GM23248 (cell line): ENCODE measurements at regions not wholly inside any gene's neighbourhood (a gene's known extent, or its start where the extent isn't known, plus 50 kb on each side); places are given as distances from the start of the nearest gene placed in this dataset.

Experiments
- DNase-seq: peaks from one replicate; pipeline ENCODE4 v3.0.0-alpha.2; 2015
- H2AFZ ChIP-seq: fragments of 200-600 bp; sonication (generic); 2 replicates; pipeline ENCODE4 v1.6.1; 2016; ENCODE audit warnings: antibody characterized with exemption
- H3F3A ChIP-seq: fragments of 200-600 bp; sonication (generic); 2 replicates; pipeline ENCODE4 v1.6.1; 2016; ENCODE audit warnings: mild to moderate bottlenecking, antibody characterized with exemption, mixed run types; ENCODE audit not compliant: insufficient read depth
- H3K27ac ChIP-seq: fragments of 200-600 bp; sonication (generic); 2 replicates; pipeline ENCODE4 v1.5.1; 2016; ENCODE audit warnings: mild to moderate bottlenecking
- H3K27me3 ChIP-seq: fragments of 200-600 bp; sonication (generic); replicated peaks from 2 replicates; pipeline ENCODE4 v1.6.1; 2016; ENCODE audit warnings: mild to moderate bottlenecking; ENCODE audit not compliant: insufficient read depth
- H3K36me3 ChIP-seq: fragments of 200-600 bp; sonication (generic); 2 replicates; pipeline ENCODE4 v1.6.1; 2016; ENCODE audit warnings: low read depth, mild to moderate bottlenecking
- H3K4me1 ChIP-seq: fragments of 200-600 bp; sonication (generic); 2 replicates; pipeline ENCODE4 v1.6.1; 2016; ENCODE audit warnings: mild to moderate bottlenecking; ENCODE audit not compliant: insufficient read depth
- H3K4me2 ChIP-seq: fragments of 200-600 bp; sonication (generic); one replicate; pipeline ENCODE4 v1.6.1; 2016; ENCODE audit warnings: mild to moderate bottlenecking; ENCODE audit not compliant: unreplicated experiment
- H3K4me3 ChIP-seq: fragments of 200-600 bp; sonication (generic); 2 replicates; pipeline ENCODE4 v1.5.1; 2016; ENCODE audit warnings: mild to moderate bottlenecking
- H3K79me2 ChIP-seq: fragments of 200-600 bp; sonication (generic); 2 replicates; pipeline ENCODE4 v1.6.1; 2016; ENCODE audit warnings: mild to moderate bottlenecking; ENCODE audit not compliant: insufficient read depth
- H3K9ac ChIP-seq: fragments of 200-600 bp; sonication (generic); 2 replicates; pipeline ENCODE4 v1.6.1; 2016; ENCODE audit warnings: mild to moderate bottlenecking
- H3K9me2 ChIP-seq: fragments of 200-600 bp; sonication (generic); 2 replicates; pipeline ENCODE4 v1.6.1; 2016; ENCODE audit warnings: mixed run types, mild to moderate bottlenecking, moderate library complexity; ENCODE audit not compliant: insufficient read depth
- H3K9me3 ChIP-seq: fragments of 200-600 bp; sonication (generic); one replicate; pipeline ENCODE4 v1.6.1; 2017; ENCODE audit warnings: low read depth
- H4K20me1 ChIP-seq: fragments of 200-600 bp; sonication (generic); 2 replicates; pipeline ENCODE4 v1.6.0; 2016; ENCODE audit not compliant: insufficient read depth
- EZH2 ChIP-seq: fragments of 200-600 bp; sonication (generic); IDR thresholded peaks from 2 replicates; pipeline ENCODE4 v1.6.1; 2018; ENCODE audit warnings: antibody characterized with exemption, mild to moderate bottlenecking; ENCODE audit not compliant: insufficient read depth, poor library complexity, severe bottlenecking
- EZH2phosphoT487 ChIP-seq: fragments of 200-600 bp; sonication (generic); IDR thresholded peaks from 2 replicates; pipeline ENCODE4 v1.6.1; 2018; ENCODE audit warnings: antibody characterized with exemption, moderate library complexity, mild to moderate bottlenecking, low read depth; ENCODE audit not compliant: insufficient read depth
- WGBS, 2 experiments: methylation state at CpG; one replicate each; pipeline ENCODE4 v1.1.6; 2015 to 2017; ENCODE audit warnings: low lambda C conversion rate in 2 of 2, low coverage in 1 of 2; ENCODE audit errors: missing lambda C conversion rate in 2 of 2; 5-methylcytosine and 5-hydroxymethylcytosine counted together
- in situ Hi-C: fragments of 300-500 bp; cut with MboI; formaldehyde crosslinking; loops from 2 replicates; pipeline ENCODE4 v1.15.0; 2020

DNA sequence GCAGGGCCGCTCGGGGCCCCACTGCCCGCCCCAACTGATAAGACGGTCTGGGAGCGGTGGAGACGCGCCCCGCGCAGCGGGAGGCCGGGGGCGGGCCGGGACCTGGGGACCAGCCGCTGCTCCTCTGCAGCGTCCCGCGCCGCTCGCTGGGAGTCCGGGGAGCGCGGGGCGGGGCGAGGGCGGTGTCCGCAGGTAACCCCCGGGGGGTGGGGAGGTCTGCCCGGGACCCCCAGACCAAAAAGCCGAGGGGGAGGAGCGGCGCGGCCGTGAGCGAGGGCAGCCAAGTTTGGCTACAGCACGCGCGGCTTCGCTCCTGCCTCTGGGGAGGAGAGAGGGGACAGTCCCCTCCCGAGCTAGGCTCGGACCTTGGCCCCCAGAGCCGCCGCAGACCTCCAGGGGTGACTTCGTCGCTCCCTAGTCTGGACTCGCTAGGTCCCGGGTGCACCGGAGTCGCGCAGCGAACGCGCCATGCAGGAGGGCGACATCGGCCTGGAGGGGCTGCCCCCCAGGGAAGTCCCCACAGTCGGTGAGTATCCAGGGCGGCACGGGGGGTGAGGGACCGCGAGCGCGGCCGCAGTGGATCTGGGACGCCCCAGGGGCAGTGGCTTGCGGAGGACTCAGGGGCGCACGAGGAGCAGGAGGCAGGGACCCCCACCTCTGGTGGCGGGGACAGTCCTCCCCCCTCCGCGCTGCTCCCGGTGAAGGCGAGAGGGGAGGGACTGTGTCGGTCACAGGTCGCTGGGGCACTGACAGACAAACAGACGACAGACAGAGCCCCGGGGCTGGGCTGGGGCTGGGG is 92.3 kb upstream of the ANO1 start:
- no peak overlapping the region for H2AFZ ChIP-seq
- 4% methylated on average over 36 to 64 of the region's 75 CpGs for WGBS, 2 experiments
- H3K9me3 ChIP-seq = no peaks in the 10 kb centered on the region
- H3K4me3 ChIP-seq = no peak overlapping the region
- no peaks in the 10 kb centered on the region for H4K20me1 ChIP-seq
- no peak overlapping the region for H3K9ac ChIP-seq
- no peaks in the 10 kb centered on the region for H3K4me1 ChIP-seq
- H3K36me3 ChIP-seq = no peaks in the 10 kb centered on the region
- peak; percentile 11 for DNase-seq
- no peaks in the 10 kb centered on the region for H3K9me2 ChIP-seq
- no peak overlapping the region for H3K4me2 ChIP-seq
- peaks cover 67% of the 10 kb centered on the region for H3K27me3 ChIP-seq
- in situ Hi-C loops = no loop called here
- no peak overlapping the region for H3K27ac ChIP-seq
- H3F3A ChIP-seq = no peaks in the 10 kb centered on the region
- TF ChIP-seq EZH2phosphoT487 = no peak
- TF ChIP-seq EZH2 = peak; percentile 59
- H3K79me2 ChIP-seq = no peaks in the 10 kb centered on the region

GRCh38 chr11:69986440-69986787 is 91.7 kb upstream of the ANO1 start:
- in situ Hi-C loops = no loop called here
- Histone ChIP-seq H3K4me1 (no peaks in the 10 kb centered on the region), H3K4me2 (no peak overlapping the region), H4K20me1 (no peaks in the 10 kb centered on the region), H3K27ac (no peak overlapping the region), H3K79me2 (no peaks in the 10 kb centered on the region), H3K9me3 (no peaks in the 10 kb centered on the region), H3F3A (no peaks in the 10 kb centered on the region), H3K4me3 (no peak overlapping the region), H2AFZ (no peak overlapping the region), H3K9ac (no peak overlapping the region), H3K9me2 (no peaks in the 10 kb centered on the region), H3K27me3 (peaks cover 67% of the 10 kb centered on the region), H3K36me3 (no peaks in the 10 kb centered on the region)
- TF ChIP-seq EZH2 = peak; percentile 70
- TF ChIP-seq EZH2phosphoT487 = 0 out of 2 replicates have a peak, but pooled peaks have one; percentile 34
- DNase-seq = no peak
- 9 to 11% methylated on average over 17 of the region's 17 CpGs for WGBS, 2 experiments

DNA sequence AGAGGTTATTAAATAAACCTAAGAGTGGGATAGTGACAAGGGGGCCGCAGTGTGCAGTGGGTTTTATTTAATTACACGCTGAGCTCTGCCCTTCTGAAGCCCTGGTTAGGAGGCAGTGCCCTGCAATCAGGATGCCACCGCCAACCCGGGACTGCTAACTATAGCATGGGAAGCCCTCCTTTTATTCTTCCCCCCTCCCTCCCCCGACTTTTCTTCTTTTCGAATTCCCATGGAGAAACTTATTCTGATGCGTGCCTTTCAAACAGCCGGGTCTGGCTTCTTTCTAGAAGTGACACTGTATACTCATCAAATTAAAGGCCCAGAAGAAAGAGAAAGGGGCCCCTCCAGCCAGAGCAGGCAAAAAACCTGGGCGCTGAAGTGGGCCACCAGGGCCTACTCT is 91.3 kb upstream of the ANO1 start:
- Histone ChIP-seq H3K27me3 (peaks cover 63% of the 10 kb centered on the region), H3K9me3 (no peaks in the 10 kb centered on the region), H3F3A (no peaks in the 10 kb centered on the region), H3K9me2 (no peaks in the 10 kb centered on the region), H3K4me2 (no peak overlapping the region), H3K27ac (no peak overlapping the region), H3K79me2 (no peaks in the 10 kb centered on the region), H3K9ac (no peak overlapping the region), H4K20me1 (no peaks in the 10 kb centered on the region), H2AFZ (no peak overlapping the region), H3K4me3 (no peak overlapping the region), H3K36me3 (no peaks in the 10 kb centered on the region), H3K4me1 (no peaks in the 10 kb centered on the region)
- DNase-seq = no peak
- in situ Hi-C loops = no loop called here
- TF ChIP-seq EZH2phosphoT487 = no peak
- whole genome bisulfite sequencing, 2 experiments = 51 to 57% methylated on average over 9 of the region's 9 CpGs

DNA sequence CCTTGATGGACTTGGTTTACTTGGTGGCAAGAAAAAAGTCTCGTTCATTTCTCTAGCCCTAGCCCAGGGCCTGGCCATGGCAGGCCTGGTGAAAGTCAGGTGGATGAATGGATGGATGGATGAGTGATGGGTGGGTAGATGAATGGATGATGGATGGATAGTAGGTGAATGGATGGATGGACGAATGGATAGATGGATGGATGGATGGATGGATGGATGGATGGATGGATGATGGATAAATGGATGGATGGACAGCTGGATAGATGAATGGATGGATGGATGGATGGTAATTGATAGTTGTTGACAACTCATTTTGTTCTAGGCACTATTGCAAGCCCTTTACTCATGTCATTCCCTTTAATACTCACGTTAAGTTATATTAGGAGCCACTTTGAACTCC is 86.1 kb upstream of the ANO1 start:
- Histone ChIP-seq H3K27me3 (peaks cover 23% of the 10 kb centered on the region), H3K9ac (no peak overlapping the region)
- DNase-seq = no peak

More for the DNA sequence above, 86.1 kb upstream of the ANO1 start:
- H3K9me2 ChIP-seq = no peaks in the 10 kb centered on the region
- H3K79me2 ChIP-seq = no peaks in the 10 kb centered on the region
- WGBS, 2 experiments = 10 to 19% methylated on average over 3 of the region's 3 CpGs
- H3K4me2 ChIP-seq = no peak overlapping the region
- no peaks in the 10 kb centered on the region for H3K9me3 ChIP-seq
- no peak overlapping the region for H3K27ac ChIP-seq
- no peaks in the 10 kb centered on the region for H3F3A ChIP-seq
- in situ Hi-C loops = no loop called here
- TF ChIP-seq EZH2phosphoT487 = no peak
- no peak for TF ChIP-seq EZH2
- no peaks in the 10 kb centered on the region for H4K20me1 ChIP-seq
- H3K4me3 ChIP-seq = no peak overlapping the region
- H3K36me3 ChIP-seq = no peaks in the 10 kb centered on the region
- H2AFZ ChIP-seq = no peak overlapping the region
- H3K4me1 ChIP-seq = no peaks in the 10 kb centered on the region
